ENCODE measurements at regions not wholly inside any gene's neighbourhood (a gene's known extent, or its start where the extent isn't known, plus 50 kb on each side); places are given as distances from the start of the nearest gene placed in this dataset.
"Not testable (repeated sequence)": the region's sequence is repeated elsewhere in the genome, so short reads cannot be mapped to it uniquely, and the experiment has no call there.

DNA sequence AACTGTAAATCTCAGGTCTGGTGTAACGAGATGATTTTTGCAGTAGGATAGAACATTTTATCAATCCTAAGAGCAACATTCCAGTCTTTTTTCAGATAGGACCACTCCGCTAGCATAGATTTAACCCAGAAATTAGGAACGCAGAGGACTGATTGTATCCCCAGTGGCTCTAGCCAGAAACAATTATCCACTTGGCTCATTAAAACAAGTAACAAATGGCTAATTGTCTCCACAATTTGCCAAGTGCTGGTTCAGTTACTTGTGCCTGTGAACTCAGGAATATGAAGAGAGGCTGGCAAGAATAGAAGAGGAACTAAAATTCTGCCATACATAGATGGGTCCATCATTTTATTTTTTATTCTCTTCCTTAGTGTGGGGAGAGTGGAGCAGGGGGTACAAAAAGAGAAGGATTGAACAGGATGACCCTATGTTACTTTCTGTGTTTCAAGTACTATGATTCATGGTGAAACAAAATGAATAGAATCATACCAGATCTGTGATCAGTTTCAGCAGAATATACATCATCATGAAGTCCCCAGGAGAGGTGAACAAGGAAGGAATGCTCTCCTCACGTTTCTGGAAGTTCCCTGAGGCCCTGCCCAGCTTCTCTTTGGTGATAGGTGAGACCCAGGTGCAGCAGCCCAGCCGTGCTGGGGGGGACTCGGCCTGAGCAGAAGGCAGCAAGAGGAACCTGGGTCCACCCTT lies 121.6 kb downstream of the ARL4C start:
- DNase-seq (ENCODE audit: low read depth): no peak

DNA sequence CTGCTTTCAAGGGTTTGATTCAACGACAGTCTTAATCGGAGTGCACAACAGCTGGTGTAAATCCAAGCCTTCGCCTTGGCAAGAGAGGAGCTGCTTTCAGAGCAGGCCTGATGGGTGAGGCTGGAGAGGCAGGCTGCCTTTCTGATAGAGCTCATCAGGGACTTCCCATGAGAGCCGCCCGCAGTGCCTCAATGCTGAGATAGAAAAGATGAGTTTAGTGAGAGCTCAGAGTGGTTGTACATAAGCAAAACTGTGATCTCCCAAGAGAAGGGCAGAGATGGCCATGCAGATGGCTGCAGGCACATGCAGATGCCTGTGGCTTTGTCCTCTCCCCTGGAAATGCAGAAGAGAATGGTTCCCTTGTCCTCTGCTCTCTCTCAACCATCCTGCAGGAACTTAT lies 122.1 kb downstream of the ARL4C start:
- DNase-seq (ENCODE audit: low read depth): no peak

DNA sequence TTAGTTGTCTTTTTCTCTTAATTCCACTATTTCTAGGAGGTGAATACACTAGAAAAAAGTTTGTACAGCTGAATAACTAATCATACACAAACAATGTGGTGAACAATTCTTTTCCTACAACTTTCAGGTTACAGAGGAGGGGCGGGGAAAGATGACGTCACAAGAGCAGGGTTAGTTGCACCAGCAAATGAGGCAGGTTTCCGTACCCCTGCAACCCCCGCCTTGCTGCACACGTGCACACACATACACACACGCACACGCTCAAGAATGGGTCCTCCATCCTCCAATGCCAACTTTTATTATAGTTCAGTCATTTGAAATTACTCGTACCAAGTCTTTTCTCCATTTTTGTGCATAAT lies 122.8 kb downstream of the ARL4C start:
- DNase-seq (ENCODE audit: low read depth): no peak

DNA sequence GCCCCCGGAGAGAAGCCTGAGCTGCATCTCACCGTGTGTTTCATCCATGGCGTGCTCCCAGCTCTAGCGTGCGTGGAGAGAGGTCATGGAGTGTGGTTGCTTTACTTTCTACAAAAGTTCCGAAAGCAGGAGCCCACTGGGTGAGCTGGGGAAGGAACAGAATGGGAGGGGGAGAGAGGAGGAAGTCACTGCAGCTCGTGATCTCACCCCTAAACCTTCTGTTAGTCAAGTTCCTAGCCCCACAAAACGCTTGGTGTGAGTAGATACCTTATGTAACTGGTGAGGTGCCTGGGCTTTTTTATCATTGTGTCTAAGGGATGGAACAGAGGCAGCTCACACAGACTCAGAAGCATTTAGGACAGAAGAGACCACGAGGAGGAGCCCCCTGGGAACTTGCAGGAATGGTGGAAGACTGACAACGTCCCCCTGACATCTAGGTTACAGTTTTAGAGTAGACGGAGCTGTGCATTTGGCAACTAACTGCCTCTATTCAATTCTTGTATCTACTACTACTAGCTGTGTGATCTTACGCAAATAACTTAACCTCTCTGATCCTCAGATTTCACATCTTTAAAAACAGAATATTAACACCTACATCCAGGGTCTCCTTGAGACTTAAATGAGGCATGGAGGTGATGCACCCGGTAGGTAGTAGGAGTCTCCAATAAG lies 123.3 kb downstream of the ARL4C start:
- DNase-seq (ENCODE audit: low read depth): no peak

DNA sequence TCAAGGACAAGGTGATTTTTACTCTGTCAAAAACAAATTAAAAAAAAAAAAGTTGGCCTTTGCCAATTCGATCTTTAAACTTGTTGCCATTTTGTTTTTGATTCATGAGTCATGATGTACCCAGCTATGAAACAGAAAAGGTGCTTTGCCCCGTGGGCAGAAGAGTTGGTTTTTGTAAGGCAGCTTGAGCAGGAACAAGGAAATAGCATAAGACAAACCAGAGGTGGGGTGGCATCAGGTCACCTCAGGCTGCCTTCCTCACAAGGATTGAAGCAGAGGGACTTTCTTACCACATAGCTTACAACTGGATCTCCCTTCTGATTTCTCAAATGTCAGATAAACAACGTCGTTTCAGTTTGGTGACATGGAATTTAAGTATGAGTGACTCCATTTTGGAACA lies 123.8 kb downstream of the ARL4C start:
- DNase-seq (ENCODE audit: low read depth): no peak

DNA sequence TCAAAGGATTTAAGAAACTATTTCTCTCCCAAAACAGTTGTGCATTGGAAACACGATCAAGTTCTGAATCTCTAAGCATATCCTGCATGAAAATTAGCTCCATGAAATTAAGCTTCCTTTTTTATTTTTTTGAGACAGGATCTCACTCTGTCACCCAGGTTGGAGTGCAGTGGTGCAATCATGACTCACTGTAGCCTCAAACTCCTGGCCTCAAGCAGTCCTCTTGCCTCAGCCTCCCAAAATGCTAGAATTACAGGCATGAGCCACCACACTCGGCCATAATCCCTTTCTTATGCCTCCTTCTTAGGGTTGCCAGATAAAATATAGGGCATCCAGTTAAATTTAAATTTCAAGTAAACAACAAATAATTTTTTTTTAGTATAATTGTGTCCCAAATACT lies 124.4 kb downstream of the ARL4C start:
- DNase-seq (ENCODE audit: low read depth): no peak

DNA sequence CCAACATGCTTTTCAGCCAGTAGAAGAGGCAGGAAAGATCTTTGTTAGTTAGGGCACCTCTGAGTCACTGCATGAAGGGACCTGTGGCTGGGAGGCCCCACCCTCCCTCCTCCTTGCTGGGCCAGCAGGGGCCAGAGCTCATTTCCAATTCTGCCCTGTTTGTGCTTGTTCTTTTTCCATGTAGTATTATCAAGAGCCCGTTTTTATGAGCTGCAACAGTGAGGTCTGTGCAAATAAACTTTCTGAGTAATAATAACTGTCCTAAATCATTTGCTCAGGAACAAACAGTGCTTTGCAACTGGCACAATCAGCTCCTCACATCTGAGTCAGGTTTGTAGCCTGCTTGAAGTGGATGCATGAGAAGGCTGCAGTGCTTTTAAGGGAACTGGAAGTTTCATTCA lies 128.0 kb downstream of the ARL4C start:
- peak; percentile 71 for DNase-seq (ENCODE audit: low read depth)

DNA sequence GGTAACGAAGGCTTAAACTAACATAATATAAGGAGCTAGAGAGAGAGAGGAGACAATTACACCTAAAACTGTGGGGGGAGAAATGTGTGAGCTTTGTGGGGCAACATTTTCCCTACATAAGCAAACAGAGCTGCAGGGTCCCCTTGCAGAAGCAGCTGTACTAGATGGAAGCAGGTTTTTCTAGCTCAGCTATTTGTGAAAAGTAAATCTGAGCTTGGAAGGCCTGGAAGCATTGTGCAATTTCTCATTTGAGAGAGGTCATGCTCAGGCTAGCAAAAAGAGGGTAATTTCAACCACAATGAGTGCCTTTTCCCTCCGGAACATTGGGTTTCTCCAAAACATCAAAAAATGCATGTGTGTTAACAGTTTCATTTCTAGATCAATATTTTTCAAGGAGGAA lies 130.0 kb downstream of the ARL4C start:
- no peak for DNase-seq (ENCODE audit: low read depth)

DNA sequence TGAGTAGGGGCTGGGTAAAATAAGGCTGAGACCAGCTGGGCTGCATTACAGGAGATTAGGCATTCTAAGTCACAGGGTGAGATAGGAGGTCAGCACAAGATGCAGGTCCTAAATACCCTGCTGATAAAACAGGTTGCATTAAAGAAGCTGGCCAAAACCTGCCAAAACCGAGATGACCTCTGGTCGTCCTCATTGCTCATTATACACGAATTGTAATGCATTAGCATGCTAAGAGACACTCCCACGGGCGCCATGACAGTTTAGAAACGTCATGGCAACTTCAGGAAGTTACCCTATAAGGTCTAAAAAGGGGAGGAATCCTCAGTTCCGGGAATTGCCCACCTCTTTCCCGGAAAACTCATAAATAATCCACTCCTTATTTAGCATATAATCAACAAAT lies 132.2 kb downstream of the ARL4C start:
- no peak for DNase-seq (ENCODE audit: low read depth)

DNA sequence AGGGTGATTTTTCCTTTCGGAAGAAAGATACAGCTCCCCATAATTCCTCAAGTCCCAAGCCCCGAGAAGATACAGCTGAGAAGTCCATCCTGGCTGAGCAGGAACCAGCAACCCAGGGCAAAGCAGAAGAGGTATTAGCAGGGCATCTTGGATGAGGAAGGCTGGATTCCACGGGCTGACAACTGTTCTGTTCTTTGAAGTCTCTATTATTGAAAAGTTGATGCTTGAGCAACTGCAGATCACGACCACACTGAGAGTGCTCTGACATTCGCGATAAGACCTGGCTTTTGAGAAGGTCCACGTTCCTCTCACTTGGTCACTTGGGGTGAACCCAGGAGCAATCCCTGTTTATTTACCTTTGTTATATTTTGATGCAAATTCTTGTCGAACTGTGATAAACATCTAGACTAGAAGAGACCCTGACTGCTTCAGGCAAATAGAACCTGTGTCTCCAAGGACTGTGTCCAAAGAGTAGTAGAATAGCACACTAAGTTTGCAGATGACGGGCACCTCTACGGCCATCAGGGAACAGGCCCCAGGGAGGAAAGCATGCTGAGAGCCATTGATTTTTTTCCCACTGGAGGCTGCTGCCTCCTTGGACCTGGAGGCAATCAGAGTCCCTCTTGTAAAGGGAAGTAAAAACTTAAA lies 133.1 kb downstream of the ARL4C start:
- no peak for DNase-seq (ENCODE audit: low read depth)

DNA sequence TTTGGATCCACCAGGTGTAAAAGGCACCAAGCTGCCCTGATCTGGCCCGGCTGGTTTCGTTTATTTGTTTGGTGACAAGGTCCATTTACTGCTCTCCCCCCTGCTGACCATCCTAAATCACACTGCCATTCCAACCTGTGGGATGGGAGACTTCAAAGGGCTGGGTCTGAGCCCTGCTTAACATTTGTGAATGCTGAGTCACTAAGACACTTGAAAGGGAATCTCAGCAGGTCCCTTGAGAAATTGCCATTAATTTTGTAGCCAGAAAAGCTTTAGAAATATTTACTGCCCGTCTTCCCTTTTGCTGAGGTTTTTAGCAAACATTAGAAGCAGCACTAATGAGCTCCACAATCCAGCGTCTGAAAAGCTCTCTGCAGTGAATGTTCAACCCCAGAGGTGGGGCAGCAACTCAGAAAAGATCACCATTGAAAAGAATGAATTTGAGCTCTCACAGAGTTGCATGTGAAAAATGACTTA lies 133.8 kb downstream of the ARL4C start:
- peak; percentile 80 for DNase-seq (ENCODE audit: low read depth)

DNA sequence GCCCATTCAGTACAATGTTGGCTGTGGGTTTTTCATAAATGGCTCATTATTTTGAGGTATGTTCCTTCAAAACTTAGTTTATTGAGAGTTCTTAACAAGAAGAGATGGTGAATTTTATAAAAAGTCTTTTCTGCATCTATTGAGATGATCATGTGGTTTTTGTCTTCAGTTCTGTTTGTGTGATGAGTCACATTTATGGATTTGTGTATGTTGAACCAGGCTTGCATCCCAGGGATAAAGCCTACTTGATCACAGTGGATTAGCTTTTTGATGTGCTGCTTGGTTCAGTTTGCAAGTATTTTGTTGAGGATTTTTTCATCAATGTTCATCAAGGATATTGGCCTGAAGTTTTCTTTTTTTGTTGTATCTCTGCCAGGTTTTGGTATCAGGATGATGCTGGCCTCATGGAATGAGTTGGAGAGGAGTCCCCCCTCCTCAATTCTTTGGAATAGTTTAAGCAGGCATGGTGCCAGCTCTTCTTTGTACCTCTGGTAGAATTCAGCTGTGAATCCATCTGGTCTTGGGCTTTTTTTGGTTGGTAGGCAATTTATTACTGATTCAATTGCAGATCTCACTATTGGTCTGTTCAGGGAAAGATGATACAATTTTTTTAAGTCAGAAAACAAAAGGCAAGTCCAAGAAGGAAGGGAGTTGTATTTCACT lies 136.4 kb downstream of the ARL4C start:
- not testable (repeated sequence) for DNase-seq (ENCODE audit: low read depth)

DNA sequence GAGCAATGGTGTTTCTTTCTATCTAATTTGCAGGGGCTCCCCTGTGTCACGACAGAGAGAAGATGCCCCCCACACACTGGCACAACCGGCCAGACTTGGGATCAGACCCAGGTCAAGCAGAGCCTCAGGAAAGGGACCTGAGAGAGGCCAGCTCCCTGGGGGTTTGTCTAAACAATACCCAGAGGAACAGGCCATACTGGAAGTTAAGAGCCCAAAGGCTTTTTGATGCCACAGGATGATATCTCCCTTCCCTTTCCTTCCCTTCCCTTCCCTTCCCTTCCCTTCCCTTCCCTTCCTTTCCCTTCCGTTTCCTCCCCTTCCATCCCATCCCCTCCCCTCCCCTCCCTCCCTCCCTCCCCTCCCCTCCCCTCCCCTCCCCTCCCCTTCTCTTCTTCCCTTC lies 139.2 kb downstream of the ARL4C start:
- DNase-seq (ENCODE audit: low read depth): no peak

DNA sequence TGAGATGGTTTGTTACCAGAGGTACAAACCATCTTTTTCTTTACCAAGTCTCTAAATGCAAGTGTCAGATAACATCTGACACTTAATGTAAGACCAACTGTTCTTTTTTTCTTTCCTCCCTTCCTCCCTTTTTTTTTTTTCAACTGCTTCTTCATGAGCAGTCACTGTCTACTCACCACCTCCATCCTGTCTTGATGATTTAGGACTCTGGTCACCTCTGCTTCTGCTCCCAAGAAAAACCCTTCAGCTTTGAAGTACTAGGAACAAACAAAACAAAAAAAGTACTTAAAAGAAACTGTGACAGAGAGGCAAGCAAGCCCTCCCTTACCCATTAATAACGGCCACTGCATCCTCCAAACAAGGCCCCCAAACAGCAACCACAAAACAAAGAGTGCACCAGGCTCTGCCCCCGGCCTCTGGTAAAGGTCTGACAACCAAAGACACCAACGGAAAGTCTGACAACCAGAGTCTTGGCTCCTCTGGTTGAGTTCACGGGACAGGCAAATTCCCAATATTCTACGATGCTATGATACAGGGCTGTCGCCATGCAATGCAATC lies 141.0 kb downstream of the ARL4C start:
- no peak for DNase-seq (ENCODE audit: low read depth)

DNA sequence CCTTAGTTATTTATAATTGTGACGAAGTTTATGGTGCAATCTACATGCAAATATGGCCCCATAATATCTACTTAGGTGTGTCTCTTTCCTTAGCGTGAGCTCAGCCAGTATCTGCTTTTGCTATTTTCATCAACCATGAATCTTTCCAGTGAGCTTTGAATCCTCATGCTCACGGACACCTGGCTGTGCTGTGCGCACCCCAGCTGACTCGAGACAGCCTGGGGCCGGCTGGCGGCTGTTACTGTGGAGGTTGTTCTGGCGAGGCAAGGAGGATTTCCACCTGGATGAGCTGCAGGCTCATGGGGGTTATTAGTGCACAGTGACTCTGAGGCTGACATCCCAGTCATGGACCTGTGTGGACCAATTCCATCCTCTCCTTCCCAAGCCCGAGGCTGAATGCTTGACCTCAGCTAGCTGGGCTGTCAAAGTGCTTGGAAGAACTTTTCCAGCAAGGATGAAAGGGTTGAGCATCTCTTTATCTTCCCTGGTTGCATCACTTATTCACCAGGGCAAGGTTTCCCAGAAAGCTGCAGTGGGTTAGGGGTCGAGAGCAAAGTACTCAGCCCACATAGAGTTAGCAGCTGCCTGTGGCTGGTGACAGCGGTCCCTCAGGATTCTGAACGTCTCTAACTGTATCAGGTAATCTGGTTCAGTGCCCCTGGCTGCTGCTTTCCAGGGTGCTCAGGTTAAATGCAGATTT lies 141.7 kb downstream of the ARL4C start:
- no peak for DNase-seq (ENCODE audit: low read depth)

DNA sequence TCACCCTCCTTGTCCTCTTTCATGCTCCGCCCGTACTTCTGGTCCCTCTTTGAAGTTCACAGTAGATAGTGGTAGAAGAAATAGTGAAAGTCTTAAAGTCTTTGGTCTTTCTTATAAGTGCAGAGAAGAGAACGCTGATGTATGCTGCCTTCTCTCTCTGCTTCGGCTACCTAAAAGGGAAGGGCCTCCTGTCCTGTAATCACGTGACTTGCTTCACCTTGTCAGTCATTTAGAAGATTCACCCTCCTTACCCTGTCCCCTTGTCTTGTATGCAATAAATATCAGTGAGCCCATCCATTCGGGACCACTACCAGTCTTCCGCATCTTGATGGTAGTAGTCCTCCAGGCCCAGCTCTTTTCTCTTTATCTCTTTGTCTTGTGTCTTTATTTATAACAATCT lies 144.6 kb downstream of the ARL4C start:
- no peak for DNase-seq (ENCODE audit: low read depth)

DNA sequence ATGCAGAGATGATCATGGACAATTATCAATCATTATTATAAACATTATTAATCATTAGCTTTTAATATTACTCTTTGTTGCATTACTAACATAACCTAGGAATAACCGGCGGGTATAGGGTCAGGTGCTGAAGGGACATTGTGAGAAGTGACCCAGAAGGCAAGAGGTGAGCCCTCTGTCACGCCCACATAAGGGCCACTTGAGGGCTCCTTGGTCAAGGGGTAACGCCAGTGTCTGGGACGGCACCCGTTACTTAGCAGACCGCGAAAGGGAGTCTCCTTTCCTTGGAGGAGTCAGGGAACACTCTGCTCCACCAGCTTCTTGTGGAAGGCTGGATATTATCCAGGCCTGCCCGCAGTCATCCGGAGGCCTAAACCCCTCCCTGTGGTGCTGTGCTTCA lies 145.0 kb downstream of the ARL4C start:
- DNase-seq (ENCODE audit: low read depth): not testable (repeated sequence)

DNA sequence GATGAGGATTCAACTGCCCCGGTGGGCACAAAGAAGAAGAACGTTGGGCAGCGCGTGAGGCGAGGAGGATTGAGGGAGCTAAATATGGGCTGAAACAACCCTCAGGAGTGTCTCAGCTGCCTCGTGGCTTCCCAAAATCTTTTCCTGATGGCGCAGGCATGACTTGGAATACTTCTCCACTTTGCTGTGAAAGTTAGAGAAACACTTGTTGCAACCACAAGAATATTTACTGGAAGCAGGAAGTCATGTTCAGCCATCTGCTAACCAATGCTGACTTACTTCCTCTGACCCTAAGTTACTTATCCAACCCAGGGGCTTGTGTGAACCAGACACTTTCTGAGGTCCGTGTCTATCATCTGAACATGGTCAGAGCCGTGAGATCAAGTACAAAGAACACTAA lies 148.8 kb downstream of the ARL4C start:
- no peak for DNase-seq (ENCODE audit: low read depth)

DNA sequence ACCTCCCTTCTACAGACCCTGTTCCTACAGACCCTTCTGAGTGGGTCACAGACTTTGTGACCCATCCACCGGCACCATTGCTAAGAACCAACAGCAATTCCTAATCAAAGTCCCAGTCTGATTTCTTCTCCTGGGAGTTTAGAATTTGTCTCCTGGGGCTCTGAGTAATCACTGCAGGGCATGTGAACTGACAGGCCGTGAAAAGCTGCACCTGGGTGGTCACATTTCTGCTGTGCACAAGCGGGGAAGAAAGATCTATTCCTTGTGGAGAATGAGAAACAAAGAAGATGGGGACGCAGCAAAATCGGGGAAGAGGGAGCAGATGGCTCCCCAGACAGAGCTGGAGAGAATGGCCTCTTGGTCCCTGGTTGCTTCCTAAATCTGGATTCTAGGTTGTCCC lies 151.0 kb downstream of the ARL4C start:
- DNase-seq (ENCODE audit: low read depth): no peak

DNA sequence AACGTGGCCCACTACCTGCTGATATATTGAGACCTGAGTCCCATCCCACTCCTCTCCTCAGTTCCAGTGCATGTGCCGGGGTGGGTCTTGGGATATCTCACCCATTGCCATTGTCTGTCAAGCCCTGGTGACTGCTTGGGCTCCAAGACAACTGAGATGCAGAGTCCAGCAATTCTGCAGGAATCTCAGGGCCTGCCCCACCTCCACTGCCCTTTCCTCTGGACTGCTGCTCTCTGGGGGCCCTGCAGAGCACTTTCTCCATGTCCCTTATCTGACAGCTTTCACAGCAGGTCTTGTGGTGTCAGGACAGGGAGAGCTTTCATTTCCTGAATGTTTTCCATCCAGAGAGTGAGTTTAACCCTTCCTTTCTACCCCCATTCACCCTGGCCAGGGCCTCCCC lies 152.9 kb downstream of the ARL4C start:
- no peak for DNase-seq (ENCODE audit: low read depth)

DNA sequence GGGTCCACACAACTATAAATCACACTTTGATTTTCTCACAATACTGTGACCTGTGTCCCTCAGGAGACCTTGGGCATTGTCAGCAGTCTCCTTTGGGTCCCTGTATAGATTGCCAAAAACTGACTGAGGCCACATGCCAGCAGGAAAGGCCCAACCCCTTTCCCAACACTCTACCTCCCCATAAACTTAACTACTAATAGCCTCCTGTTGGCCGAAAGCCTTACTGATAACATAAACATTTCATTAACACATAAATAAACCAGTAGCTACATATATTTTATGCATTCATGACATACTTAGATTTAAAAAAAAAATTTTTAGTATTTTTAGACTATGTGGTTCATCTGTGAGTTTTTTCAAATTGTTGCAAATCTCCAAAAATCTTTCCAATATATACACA lies 153.5 kb downstream of the ARL4C start:
- DNase-seq (ENCODE audit: low read depth): no peak
